ENCODE measurements at regions not wholly inside any gene's neighbourhood (a gene's known extent, or its start where the extent isn't known, plus 50 kb on each side); places are given as distances from the start of the nearest gene placed in this dataset.
"Not testable (repeated sequence)": the region's sequence is repeated elsewhere in the genome, so short reads cannot be mapped to it uniquely, and the experiment has no call there.

- Histone ChIP-seq H3K4me3 (ENCODE audit: low read depth, low read length) (no peak overlapping the region), H3K36me3 (ENCODE audit: insufficient read depth) (no peaks in the 10 kb centered on the region), H3K27ac (ENCODE audit: low read depth) (no peak overlapping the region), H3K4me1 (ENCODE audit: insufficient read depth) (no peaks in the 10 kb centered on the region)
- DNase-seq (ENCODE audit: extremely low spot score), result no peak
- WGBS, result 57% methylated on average over 1 of the region's 1 CpG
Observed at GRCh38 chr5:163310997-163311396, 126.4 kb upstream of the CCNG1 start.

DNA sequence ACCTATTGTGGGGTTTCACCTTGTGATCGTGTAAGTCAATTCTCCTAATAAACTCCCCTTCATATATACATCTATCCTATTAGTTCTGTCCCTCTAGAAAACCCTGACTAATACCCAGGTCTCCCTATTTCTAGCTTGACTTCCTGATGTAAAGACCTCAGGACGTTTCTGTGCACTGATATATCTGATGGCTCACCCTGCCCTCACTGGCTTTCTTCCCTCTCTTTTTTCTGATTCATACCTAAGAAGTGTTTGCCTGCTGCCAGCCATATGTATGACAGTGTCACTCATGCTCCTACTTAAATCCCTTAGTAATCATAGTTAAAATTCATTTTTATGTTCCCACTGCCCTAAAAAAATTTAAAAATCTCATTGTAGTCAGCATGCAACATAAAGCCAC is 124.8 kb upstream of the CCNG1 start:
- no peaks in the 10 kb centered on the region for H3K36me3 ChIP-seq (ENCODE audit: insufficient read depth)
- no peak for DNase-seq (ENCODE audit: extremely low spot score)
- H3K4me1 ChIP-seq (ENCODE audit: insufficient read depth), result no peaks in the 10 kb centered on the region
- WGBS, result 63% methylated on average over 2 of the region's 2 CpGs
- no peak overlapping the region for H3K27ac ChIP-seq (ENCODE audit: low read depth)
- H3K4me3 ChIP-seq (ENCODE audit: low read depth, low read length), result no peak overlapping the region

DNA sequence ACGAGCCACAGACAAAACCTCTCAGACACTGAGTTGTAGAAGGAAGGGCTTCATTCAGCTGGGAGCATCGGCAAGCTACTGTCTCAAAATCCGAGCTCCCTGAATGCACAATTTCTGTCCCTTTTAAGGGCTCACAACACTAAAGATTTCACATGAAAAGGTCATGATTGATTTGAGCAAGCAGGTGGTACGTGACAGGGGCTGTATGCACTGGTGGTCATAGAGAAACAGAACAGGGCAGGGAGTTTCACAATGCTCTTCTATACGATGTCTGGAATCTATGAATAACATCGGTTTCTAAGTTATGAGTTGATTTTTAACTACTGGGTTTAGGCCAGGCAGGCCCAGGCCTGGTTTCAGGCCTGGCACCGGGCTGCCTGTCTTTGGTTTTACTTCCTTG is 124.3 kb upstream of the CCNG1 start:
- 81% methylated on average over 7 of the region's 7 CpGs for WGBS
- H3K27ac ChIP-seq (ENCODE audit: low read depth); H3K4me1 ChIP-seq (ENCODE audit: insufficient read depth): not testable (repeated sequence)

GRCh38 chr5:163316374-163316773 is 121.0 kb upstream of the CCNG1 start:
- not testable (repeated sequence) for DNase-seq (ENCODE audit: extremely low spot score)

More for the DNA sequence above, 124.3 kb upstream of the CCNG1 start:
- not testable (repeated sequence) for H3K4me3 ChIP-seq (ENCODE audit: low read depth, low read length); DNase-seq (ENCODE audit: extremely low spot score); H3K36me3 ChIP-seq (ENCODE audit: insufficient read depth)

GRCh38 chr5:163318707-163319106 is 118.7 kb upstream of the CCNG1 start:
- no peaks in the 10 kb centered on the region for H3K36me3 ChIP-seq (ENCODE audit: insufficient read depth)
- no peaks in the 10 kb centered on the region for H3K4me1 ChIP-seq (ENCODE audit: insufficient read depth)
- no peak overlapping the region for H3K27ac ChIP-seq (ENCODE audit: low read depth)
- no peak for DNase-seq (ENCODE audit: extremely low spot score)
- WGBS, result 95% methylated on average over 14 of the region's 14 CpGs
- H3K4me3 ChIP-seq (ENCODE audit: low read depth, low read length), result no peak overlapping the region

More at GRCh38 chr5:163316374-163316773, 121.0 kb upstream of the CCNG1 start:
- not testable (repeated sequence) for H3K36me3 ChIP-seq (ENCODE audit: insufficient read depth); H3K4me3 ChIP-seq (ENCODE audit: low read depth, low read length); H3K27ac ChIP-seq (ENCODE audit: low read depth); H3K4me1 ChIP-seq (ENCODE audit: insufficient read depth)
- 83% methylated on average over 6 of the region's 6 CpGs for WGBS

DNA sequence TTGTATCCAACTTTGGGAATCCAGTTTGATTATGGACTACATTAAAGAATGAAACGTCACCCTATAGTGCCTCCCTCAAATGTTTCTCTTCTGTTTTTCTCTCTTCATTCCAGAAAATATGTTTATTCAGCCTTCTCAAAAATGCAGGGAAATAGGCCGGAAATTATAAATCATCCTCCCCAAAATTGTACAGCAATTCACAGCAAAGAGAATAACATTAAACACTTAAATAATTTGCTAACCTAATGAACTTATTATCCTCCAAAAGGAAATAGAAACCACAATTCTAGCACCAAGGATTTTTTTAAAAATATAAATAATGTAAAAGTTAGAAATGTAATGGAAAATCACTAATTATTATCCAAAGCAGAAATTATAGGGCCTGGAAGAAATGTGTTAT is 115.9 kb upstream of the CCNG1 start:
- Histone ChIP-seq H3K27ac (ENCODE audit: low read depth) (no peak overlapping the region), H3K36me3 (ENCODE audit: insufficient read depth) (no peaks in the 10 kb centered on the region), H3K4me1 (ENCODE audit: insufficient read depth) (no peaks in the 10 kb centered on the region), H3K4me3 (ENCODE audit: low read depth, low read length) (no peak overlapping the region)
- no peak for DNase-seq (ENCODE audit: extremely low spot score)
- WGBS, result 84% methylated on average over 2 of the region's 2 CpGs

GRCh38 chr5:163330723-163331668 is 106.4 kb upstream of the CCNG1 start:
- WGBS, result 74% methylated on average over 9 of the region's 9 CpGs
- Histone ChIP-seq H3K4me1 (ENCODE audit: insufficient read depth) (no peaks in the 10 kb centered on the region), H3K27ac (ENCODE audit: low read depth) (no peak overlapping the region)

DNA sequence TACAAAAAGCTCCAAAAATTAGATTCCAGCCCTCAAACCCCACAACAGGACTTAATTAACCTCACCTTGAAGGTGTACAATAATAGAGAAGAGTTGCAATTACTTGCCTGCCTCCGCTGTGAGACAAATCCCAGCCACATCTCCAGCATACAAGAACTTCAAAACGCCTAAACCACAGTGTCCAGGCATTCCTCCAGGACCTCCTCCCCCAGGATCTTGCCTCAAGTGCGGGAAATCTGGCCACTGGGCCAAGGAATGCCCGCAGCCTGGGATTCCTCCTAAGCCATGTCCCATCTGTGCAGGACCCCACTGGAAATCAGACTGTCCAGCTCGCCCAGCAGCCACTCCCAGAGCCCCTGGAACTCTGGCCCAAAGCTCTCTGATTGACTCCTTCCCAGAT is 101.3 kb upstream of the CCNG1 start:
- 72% methylated on average over 5 of the region's 5 CpGs for WGBS
- H3K36me3 ChIP-seq (ENCODE audit: insufficient read depth); H3K4me3 ChIP-seq (ENCODE audit: low read depth, low read length); H3K27ac ChIP-seq (ENCODE audit: low read depth); H3K4me1 ChIP-seq (ENCODE audit: insufficient read depth); DNase-seq (ENCODE audit: extremely low spot score): not testable (repeated sequence)

More at GRCh38 chr5:163330723-163331668, 106.4 kb upstream of the CCNG1 start:
- Histone ChIP-seq H3K4me3 (ENCODE audit: low read depth, low read length) (no peak overlapping the region), H3K36me3 (ENCODE audit: insufficient read depth) (no peaks in the 10 kb centered on the region)
- DNase-seq (ENCODE audit: extremely low spot score), result no peak

DNA sequence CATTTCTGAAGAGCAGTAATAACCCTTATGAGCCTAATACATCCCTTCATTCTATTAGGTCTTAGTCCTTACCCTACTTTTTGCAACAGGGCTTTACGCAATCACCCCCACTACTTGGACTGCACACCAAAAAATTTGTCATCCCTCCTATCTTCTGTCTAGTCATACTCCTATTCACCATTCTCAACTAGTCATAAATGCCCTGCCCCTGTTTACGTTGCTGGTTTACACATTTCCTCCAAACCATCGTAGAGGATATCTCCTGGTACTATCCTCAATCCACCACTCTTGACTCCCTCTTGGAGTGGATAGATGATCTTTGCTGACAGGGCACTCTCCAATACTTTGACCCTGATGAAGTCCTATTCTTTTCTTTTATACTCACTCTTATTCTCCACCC is 98.2 kb upstream of the CCNG1 start:
- WGBS, result 56% methylated on average over 3 of the region's 3 CpGs
- Histone ChIP-seq H3K4me3 (ENCODE audit: low read depth, low read length) (no peak overlapping the region), H3K4me1 (ENCODE audit: insufficient read depth) (no peaks in the 10 kb centered on the region)

DNA sequence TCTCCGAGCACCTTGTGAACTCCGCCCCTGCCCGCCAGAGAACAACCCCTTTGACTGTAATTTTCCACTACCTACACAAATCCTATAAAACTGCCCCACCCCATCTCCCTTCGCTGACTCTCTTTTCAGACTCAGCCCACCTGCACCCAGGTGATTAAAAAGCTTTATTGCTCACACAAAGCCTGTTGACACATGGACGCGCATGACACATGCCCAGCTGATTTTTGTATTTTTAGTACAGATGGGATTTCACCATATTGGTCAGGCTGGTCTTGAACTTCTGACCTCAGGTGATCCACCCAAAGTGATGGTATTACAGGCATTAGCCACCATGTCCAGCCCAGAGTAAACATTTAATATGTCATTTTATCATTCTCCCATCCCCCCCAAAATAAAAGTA is 97.0 kb upstream of the CCNG1 start:
- not testable (repeated sequence) for H3K36me3 ChIP-seq (ENCODE audit: insufficient read depth); DNase-seq (ENCODE audit: extremely low spot score); H3K4me3 ChIP-seq (ENCODE audit: low read depth, low read length); H3K27ac ChIP-seq (ENCODE audit: low read depth); H3K4me1 ChIP-seq (ENCODE audit: insufficient read depth)
- WGBS, result 82% methylated on average over 6 of the region's 6 CpGs

More for the DNA sequence above, 98.2 kb upstream of the CCNG1 start:
- no peak overlapping the region for H3K27ac ChIP-seq (ENCODE audit: low read depth)
- no peak for DNase-seq (ENCODE audit: extremely low spot score)
- H3K36me3 ChIP-seq (ENCODE audit: insufficient read depth), result no peaks in the 10 kb centered on the region

GRCh38 chr5:163342306-163342705 is 95.1 kb upstream of the CCNG1 start:
- no peak overlapping the region for H3K27ac ChIP-seq (ENCODE audit: low read depth)
- 77% methylated on average over 2 of the region's 2 CpGs for WGBS
- no peaks in the 10 kb centered on the region for H3K36me3 ChIP-seq (ENCODE audit: insufficient read depth)
- H3K4me3 ChIP-seq (ENCODE audit: low read depth, low read length), result no peak overlapping the region
- no peaks in the 10 kb centered on the region for H3K4me1 ChIP-seq (ENCODE audit: insufficient read depth)
- no peak for DNase-seq (ENCODE audit: extremely low spot score)

DNA sequence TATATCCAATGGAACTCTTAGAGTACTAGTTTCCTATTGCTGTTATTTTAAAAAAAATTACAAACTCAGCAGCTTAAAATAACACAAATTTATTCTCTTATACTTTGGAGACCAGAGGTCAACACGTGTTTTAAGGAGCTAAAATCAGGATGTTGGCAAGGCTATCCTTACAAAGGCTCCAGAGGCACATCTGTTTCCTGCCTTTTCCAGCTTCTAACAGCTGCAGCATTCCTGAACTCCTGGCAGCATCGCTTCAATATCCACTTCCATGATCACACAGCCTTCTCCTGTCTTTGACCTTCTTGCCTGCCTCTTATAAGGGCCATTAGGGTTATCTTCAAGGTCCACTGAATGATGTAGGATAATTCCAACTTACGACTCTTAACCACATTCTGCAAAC is 92.2 kb upstream of the CCNG1 start:
- Histone ChIP-seq H3K4me1 (ENCODE audit: insufficient read depth) (no peaks in the 10 kb centered on the region), H3K36me3 (ENCODE audit: insufficient read depth) (no peaks in the 10 kb centered on the region), H3K27ac (ENCODE audit: low read depth) (no peak overlapping the region), H3K4me3 (ENCODE audit: low read depth, low read length) (no peak overlapping the region)
- WGBS, result 28% methylated on average over 3 of the region's 3 CpGs
- no peak for DNase-seq (ENCODE audit: extremely low spot score)

- no peak overlapping the region for H3K4me3 ChIP-seq (ENCODE audit: low read depth, low read length)
- no peaks in the 10 kb centered on the region for H3K4me1 ChIP-seq (ENCODE audit: insufficient read depth)
- H3K27ac ChIP-seq (ENCODE audit: low read depth), result no peak overlapping the region
- peak; percentile 37 for DNase-seq (ENCODE audit: extremely low spot score)
- no peaks in the 10 kb centered on the region for H3K36me3 ChIP-seq (ENCODE audit: insufficient read depth)
- WGBS, result 1% methylated on average over 2 of the region's 2 CpGs
Observed at GRCh38 chr5:163347671-163348070, 89.7 kb upstream of the CCNG1 start.

DNA sequence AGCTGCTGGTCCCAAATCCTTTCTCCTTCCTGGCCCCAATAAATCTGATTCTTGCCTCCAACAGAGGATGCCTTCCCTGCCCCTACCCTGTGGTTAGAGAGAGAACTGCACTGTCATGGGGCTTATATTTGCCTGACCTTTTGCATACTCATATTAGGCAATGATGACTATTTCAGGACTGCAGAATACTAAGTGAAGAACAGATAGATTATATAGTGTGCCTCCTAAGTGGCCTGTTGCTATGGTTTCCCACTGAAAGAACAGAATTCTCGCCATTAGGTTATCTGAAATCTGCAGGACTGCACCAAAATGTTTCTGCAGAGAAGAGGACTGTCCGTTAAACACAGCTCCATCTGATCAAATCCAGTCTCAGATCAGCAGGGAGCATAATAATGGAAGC is 87.3 kb upstream of the CCNG1 start:
- Histone ChIP-seq H3K4me1 (ENCODE audit: insufficient read depth) (no peaks in the 10 kb centered on the region), H3K27ac (ENCODE audit: low read depth) (no peak overlapping the region), H3K36me3 (ENCODE audit: insufficient read depth) (no peaks in the 10 kb centered on the region), H3K4me3 (ENCODE audit: low read depth, low read length) (no peak overlapping the region)
- WGBS, result 62% methylated on average over 2 of the region's 2 CpGs
- DNase-seq (ENCODE audit: extremely low spot score), result no peak
